HG03039 (cell line): ENCODE measurements at regions not wholly inside any gene's neighbourhood (a gene's known extent, or its start where the extent isn't known, plus 50 kb on each side); places are given as distances from the start of the nearest gene placed in this dataset.

Source experiments
- ATAC-seq: cut with Tn5 transposase; IDR thresholded peaks from one replicate; pipeline ENCODE4 v1.9.1; 2021; ENCODE audit warnings: mild to moderate bottlenecking, moderate library complexity; ENCODE audit not compliant: unreplicated experiment

GRCh38 chrX:39740078-39740477 lies 357.7 kb downstream of the BCOR start:
- ATAC-seq, result no peak

GRCh38 chrX:39741904-39742303 lies 355.9 kb downstream of the BCOR start:
- no peak for ATAC-seq

GRCh38 chrX:39745818-39746217 lies 351.9 kb downstream of the BCOR start:
- no peak for ATAC-seq

GRCh38 chrX:39749135-39749534 lies 348.6 kb downstream of the BCOR start:
- ATAC-seq, result no peak

GRCh38 chrX:39749728-39750127 lies 348.0 kb downstream of the BCOR start:
- no peak for ATAC-seq

- ATAC-seq, result no peak
Measured at GRCh38 chrX:39750256-39750790, 347.4 kb downstream of the BCOR start.

GRCh38 chrX:39750848-39751247 lies 346.9 kb downstream of the BCOR start:
- ATAC-seq, result no peak

GRCh38 chrX:39752815-39753214 lies 344.9 kb downstream of the BCOR start:
- no peak for ATAC-seq

GRCh38 chrX:39753293-39753996 lies 344.3 kb downstream of the BCOR start:
- no peak for ATAC-seq

GRCh38 chrX:39755143-39756032 lies 342.4 kb downstream of the BCOR start:
- no peak for ATAC-seq

- ATAC-seq, result no peak
Measured at GRCh38 chrX:39756086-39756883, 341.5 kb downstream of the BCOR start.

GRCh38 chrX:39757971-39758370 lies 339.8 kb downstream of the BCOR start:
- no peak for ATAC-seq

- ATAC-seq, result no peak
Measured at GRCh38 chrX:39758791-39759525, 338.8 kb downstream of the BCOR start.

GRCh38 chrX:39759526-39760224 lies 338.1 kb downstream of the BCOR start:
- no peak for ATAC-seq

GRCh38 chrX:39760930-39761329 lies 336.8 kb downstream of the BCOR start:
- ATAC-seq, result no peak

GRCh38 chrX:39762266-39762841 lies 335.4 kb downstream of the BCOR start:
- ATAC-seq, result no peak

GRCh38 chrX:39764441-39764914 lies 333.3 kb downstream of the BCOR start:
- no peak for ATAC-seq

- ATAC-seq, result no peak
Measured at GRCh38 chrX:39765327-39765726, 332.4 kb downstream of the BCOR start.

- ATAC-seq, result no peak
Measured at GRCh38 chrX:39766085-39766726, 331.6 kb downstream of the BCOR start.
